ENCODE measurements at regions not wholly inside any gene's neighbourhood (a gene's known extent, or its start where the extent isn't known, plus 50 kb on each side); places are given as distances from the start of the nearest gene placed in this dataset.

DNA sequence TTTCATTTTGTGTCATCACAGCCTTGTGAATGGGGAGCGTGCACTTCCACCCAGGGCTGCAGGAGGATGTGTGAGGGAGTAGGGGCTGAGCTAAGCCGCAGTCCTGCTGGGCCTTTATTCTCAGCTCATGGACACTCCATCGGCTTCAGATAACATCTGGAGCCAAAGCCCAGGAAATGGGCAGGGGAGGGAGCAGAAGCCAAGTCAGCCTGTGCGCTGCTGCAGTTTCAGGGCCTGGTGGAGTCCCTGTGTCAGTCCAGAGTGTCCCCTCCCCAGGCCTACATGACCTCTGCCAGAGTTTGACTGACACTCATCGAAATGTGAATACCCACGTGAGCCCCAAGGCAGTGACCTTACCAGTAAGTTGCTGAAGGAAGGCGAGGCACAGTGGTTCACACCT lies 242.2 kb downstream of the LOXHD1 start:
- Histone ChIP-seq H3K4me3 (ENCODE audit: low read depth, low read length) (no peak overlapping the region), H3K4me1 (ENCODE audit: control insufficient read depth, insufficient read depth, low read length) (peaks cover 15% of the 10 kb centered on the region), H3K27ac (ENCODE audit: extremely low read depth, low read depth, low read length) (no peak overlapping the region), H3K36me3 (ENCODE audit: control insufficient read depth in 2 of 2, insufficient read depth in 1 of 2, low read length in 2 of 2) (no peaks in the 10 kb centered on the region), H3K9me3 (ENCODE audit: control insufficient read depth, insufficient read depth, low read depth, low read length) (no peaks in the 10 kb centered on the region)
- ChIA-PET CTCF (no interaction called here), POLR2A (no interaction called here)
- TF ChIP-seq ZNF658 (tag by site-specific recombination; IDR thresholded peaks at IDR 0.05) (no peak), ZNF19 (tag by site-specific recombination; IDR thresholded peaks at IDR 0.05; ENCODE audit: low read depth) (no peak), ZBTB7A (tag by site-specific recombination; IDR thresholded peaks at IDR 0.05; ENCODE audit: low read depth) (no peak), GLI4 (tag by site-specific recombination; IDR thresholded peaks at IDR 0.05) (no peak), ZEB2 (tag by site-specific recombination; IDR thresholded peaks at IDR 0.05) (no peak), ZNF549 (tag by site-specific recombination; IDR thresholded peaks at IDR 0.05) (no peak), ZNF596 (tag by site-specific recombination; IDR thresholded peaks at IDR 0.05) (no peak), ZNF404 (tag by site-specific recombination; IDR thresholded peaks at IDR 0.05) (no peak), ZNF169 (tag by site-specific recombination; IDR thresholded peaks at IDR 0.05) (no peak)
- TF ChIP-seq, protein P1, sequence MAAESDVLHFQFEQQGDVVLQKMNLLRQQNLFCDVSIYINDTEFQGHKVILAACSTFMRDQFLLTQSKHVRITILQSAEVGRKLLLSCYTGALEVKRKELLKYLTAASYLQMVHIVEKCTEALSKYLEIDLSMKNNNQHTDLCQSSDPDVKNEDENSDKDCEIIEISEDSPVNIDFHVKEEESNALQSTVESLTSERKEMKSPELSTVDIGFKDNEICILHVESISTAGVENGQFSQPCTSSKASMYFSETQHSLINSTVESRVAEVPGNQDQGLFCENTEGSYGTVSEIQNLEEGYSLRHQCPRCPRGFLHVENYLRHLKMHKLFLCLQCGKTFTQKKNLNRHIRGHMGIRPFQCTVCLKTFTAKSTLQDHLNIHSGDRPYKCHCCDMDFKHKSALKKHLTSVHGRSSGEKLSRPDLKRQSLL (tag by site-specific recombination; IDR thresholded peaks at IDR 0.05): no peak
- TF ChIP-seq, protein P2, sequence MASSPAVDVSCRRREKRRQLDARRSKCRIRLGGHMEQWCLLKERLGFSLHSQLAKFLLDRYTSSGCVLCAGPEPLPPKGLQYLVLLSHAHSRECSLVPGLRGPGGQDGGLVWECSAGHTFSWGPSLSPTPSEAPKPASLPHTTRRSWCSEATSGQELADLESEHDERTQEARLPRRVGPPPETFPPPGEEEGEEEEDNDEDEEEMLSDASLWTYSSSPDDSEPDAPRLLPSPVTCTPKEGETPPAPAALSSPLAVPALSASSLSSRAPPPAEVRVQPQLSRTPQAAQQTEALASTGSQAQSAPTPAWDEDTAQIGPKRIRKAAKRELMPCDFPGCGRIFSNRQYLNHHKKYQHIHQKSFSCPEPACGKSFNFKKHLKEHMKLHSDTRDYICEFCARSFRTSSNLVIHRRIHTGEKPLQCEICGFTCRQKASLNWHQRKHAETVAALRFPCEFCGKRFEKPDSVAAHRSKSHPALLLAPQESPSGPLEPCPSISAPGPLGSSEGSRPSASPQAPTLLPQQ (tag by site-specific recombination; IDR thresholded peaks at IDR 0.05): no peak
- TF ChIP-seq, protein P3, sequence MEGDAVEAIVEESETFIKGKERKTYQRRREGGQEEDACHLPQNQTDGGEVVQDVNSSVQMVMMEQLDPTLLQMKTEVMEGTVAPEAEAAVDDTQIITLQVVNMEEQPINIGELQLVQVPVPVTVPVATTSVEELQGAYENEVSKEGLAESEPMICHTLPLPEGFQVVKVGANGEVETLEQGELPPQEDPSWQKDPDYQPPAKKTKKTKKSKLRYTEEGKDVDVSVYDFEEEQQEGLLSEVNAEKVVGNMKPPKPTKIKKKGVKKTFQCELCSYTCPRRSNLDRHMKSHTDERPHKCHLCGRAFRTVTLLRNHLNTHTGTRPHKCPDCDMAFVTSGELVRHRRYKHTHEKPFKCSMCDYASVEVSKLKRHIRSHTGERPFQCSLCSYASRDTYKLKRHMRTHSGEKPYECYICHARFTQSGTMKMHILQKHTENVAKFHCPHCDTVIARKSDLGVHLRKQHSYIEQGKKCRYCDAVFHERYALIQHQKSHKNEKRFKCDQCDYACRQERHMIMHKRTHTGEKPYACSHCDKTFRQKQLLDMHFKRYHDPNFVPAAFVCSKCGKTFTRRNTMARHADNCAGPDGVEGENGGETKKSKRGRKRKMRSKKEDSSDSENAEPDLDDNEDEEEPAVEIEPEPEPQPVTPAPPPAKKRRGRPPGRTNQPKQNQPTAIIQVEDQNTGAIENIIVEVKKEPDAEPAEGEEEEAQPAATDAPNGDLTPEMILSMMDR (tag by site-specific recombination; IDR thresholded peaks at IDR 0.05): no peak
- TF ChIP-seq, protein P4, sequence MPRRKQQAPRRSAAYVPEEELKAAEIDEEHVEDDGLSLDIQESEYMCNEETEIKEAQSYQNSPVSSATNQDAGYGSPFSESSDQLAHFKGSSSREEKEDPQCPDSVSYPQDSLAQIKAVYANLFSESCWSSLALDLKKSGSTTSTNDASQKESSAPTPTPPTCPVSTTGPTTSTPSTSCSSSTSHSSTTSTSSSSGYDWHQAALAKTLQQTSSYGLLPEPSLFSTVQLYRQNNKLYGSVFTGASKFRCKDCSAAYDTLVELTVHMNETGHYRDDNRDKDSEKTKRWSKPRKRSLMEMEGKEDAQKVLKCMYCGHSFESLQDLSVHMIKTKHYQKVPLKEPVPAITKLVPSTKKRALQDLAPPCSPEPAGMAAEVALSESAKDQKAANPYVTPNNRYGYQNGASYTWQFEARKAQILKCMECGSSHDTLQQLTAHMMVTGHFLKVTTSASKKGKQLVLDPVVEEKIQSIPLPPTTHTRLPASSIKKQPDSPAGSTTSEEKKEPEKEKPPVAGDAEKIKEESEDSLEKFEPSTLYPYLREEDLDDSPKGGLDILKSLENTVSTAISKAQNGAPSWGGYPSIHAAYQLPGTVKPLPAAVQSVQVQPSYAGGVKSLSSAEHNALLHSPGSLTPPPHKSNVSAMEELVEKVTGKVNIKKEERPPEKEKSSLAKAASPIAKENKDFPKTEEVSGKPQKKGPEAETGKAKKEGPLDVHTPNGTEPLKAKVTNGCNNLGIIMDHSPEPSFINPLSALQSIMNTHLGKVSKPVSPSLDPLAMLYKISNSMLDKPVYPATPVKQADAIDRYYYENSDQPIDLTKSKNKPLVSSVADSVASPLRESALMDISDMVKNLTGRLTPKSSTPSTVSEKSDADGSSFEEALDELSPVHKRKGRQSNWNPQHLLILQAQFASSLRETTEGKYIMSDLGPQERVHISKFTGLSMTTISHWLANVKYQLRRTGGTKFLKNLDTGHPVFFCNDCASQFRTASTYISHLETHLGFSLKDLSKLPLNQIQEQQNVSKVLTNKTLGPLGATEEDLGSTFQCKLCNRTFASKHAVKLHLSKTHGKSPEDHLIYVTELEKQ (tag by site-specific recombination; IDR thresholded peaks at IDR 0.05; ENCODE audit: borderline replicate concordance): no peak

DNA sequence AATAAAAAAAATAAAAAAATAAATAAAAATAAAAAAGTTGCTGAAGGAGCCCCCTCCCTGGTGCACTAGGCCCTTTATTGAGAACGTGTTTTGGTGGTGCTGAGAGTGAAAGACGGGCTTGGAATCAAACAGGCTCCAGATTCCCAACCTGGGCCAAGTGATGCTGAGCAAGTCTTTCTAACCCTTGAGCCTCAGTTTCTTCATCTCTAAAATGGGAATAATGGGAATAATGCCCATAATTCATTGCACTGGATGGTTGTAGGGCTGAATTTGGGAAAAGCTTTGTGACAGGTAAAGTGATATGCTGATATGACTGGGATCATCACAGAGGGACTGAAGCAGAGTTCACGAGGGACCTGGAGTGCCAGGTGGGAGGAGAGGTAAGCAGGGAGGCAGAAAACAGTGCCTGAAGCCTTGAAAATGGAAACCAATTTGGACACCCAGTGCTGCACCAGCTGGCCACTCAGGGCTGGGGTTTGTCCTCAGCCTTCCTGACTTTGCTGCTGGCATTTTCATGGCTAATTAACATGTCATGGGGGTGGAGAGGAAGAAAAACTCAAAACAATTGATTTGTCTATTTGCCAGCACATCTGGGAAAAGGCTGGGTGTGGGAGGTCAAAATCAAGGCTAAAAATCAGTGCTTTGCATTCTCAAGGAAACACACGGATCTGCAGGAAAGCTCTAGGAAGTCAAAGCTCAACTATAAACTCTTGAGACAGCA lies 241.3 kb downstream of the LOXHD1 start:
- Histone ChIP-seq H3K9me3 (ENCODE audit: control insufficient read depth, insufficient read depth, low read depth, low read length) (no peaks in the 10 kb centered on the region), H3K27ac (ENCODE audit: extremely low read depth, low read depth, low read length) (no peak overlapping the region), H3K36me3 (ENCODE audit: control insufficient read depth in 2 of 2, insufficient read depth in 1 of 2, low read length in 2 of 2) (no peaks in the 10 kb centered on the region), H3K4me1 (ENCODE audit: control insufficient read depth, insufficient read depth, low read length) (peaks cover 15% of the 10 kb centered on the region), H3K4me3 (ENCODE audit: low read depth, low read length) (no peak overlapping the region)
- ChIA-PET CTCF (no interaction called here), POLR2A (no interaction called here)
- no peak for TF ChIP-seq ZNF132 (tag by site-specific recombination; IDR thresholded peaks at IDR 0.05; ENCODE audit: borderline replicate concordance)
- TF ChIP-seq ZBTB20 (tag by site-specific recombination; IDR thresholded peaks at IDR 0.05): no peak
- no peak for TF ChIP-seq GLIS1 (tag by site-specific recombination; IDR thresholded peaks at IDR 0.05)
- TF ChIP-seq SETDB1 (IDR thresholded peaks at IDR 0.05; ENCODE audit: insufficient read length, low read length): no peak
- TF ChIP-seq ZNF221 (tag by site-specific recombination; IDR thresholded peaks at IDR 0.05; ENCODE audit: borderline replicate concordance): no peak
- no peak for TF ChIP-seq ZNF530 (tag by site-specific recombination; IDR thresholded peaks at IDR 0.05; ENCODE audit: low read depth)
- TF ChIP-seq ZSCAN30 (tag by site-specific recombination; IDR thresholded peaks at IDR 0.05): no peak
- TF ChIP-seq ZNF311 (tag by site-specific recombination; IDR thresholded peaks at IDR 0.05; ENCODE audit: borderline replicate concordance): no peak
- TF ChIP-seq, protein P5, sequence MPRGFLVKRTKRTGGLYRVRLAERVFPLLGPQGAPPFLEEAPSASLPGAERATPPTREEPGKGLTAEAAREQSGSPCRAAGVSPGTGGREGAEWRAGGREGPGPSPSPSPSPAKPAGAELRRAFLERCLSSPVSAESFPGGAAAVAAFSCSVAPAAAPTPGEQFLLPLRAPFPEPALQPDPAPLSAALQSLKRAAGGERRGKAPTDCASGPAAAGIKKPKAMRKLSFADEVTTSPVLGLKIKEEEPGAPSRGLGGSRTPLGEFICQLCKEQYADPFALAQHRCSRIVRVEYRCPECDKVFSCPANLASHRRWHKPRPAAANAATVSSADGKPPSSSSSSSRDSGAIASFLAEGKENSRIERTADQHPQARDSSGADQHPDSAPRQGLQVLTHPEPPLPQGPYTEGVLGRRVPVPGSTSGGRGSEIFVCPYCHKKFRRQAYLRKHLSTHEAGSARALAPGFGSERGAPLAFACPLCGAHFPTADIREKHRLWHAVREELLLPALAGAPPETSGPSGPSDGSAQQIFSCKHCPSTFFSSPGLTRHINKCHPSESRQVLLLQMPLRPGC (tag by site-specific recombination; IDR thresholded peaks at IDR 0.05): no peak
- no peak for TF ChIP-seq ZNF843 (tag by site-specific recombination; IDR thresholded peaks at IDR 0.05)
- no peak for TF ChIP-seq ZNF677 (tag by site-specific recombination; IDR thresholded peaks at IDR 0.05)
- TF ChIP-seq, protein P6, sequence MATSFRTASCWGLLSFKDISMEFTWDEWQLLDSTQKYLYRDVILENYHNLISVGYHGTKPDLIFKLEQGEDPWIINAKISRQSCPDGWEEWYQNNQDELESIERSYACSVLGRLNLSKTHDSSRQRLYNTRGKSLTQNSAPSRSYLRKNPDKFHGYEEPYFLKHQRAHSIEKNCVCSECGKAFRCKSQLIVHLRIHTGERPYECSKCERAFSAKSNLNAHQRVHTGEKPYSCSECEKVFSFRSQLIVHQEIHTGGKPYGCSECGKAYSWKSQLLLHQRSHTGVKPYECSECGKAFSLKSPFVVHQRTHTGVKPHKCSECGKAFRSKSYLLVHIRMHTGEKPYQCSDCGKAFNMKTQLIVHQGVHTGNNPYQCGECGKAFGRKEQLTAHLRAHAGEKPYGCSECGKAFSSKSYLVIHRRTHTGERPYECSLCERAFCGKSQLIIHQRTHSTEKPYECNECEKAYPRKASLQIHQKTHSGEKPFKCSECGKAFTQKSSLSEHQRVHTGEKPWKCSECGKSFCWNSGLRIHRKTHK (tag by site-specific recombination; IDR thresholded peaks at IDR 0.05): no peak
